ENCODE measurements at regions not wholly inside any gene's neighbourhood (a gene's known extent, or its start where the extent isn't known, plus 50 kb on each side); places are given as distances from the start of the nearest gene placed in this dataset.

DNA sequence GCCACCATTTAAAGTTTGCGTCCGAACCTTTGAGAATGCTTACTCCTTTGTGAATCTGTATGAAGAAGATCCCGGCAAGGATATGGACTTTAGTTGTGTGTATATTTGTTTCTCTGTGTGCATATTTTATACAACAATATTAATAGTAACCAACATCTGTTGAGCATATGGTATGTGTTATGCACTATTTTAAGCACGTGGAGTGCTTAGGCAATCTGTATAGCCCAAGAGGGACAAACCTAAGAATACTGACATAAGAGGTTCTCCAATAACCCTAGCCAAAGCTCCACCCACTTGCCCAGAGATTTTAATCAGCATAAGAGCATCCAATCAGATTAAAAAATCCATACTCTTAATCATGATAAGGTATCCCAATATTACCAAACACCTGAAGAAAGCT lies 92.7 kb downstream of the MAB21L3 start:
- TF ChIP-seq, protein P1, sequence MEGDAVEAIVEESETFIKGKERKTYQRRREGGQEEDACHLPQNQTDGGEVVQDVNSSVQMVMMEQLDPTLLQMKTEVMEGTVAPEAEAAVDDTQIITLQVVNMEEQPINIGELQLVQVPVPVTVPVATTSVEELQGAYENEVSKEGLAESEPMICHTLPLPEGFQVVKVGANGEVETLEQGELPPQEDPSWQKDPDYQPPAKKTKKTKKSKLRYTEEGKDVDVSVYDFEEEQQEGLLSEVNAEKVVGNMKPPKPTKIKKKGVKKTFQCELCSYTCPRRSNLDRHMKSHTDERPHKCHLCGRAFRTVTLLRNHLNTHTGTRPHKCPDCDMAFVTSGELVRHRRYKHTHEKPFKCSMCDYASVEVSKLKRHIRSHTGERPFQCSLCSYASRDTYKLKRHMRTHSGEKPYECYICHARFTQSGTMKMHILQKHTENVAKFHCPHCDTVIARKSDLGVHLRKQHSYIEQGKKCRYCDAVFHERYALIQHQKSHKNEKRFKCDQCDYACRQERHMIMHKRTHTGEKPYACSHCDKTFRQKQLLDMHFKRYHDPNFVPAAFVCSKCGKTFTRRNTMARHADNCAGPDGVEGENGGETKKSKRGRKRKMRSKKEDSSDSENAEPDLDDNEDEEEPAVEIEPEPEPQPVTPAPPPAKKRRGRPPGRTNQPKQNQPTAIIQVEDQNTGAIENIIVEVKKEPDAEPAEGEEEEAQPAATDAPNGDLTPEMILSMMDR (IDR thresholded peaks at IDR 0.05; ENCODE audit: low read length): no peak
- TF ChIP-seq EZH2 (optimal IDR thresholded peaks at IDR 0.05; ENCODE audit: low read depth, low read length) (no peak), EZH2phosphoT487 (IDR thresholded peaks at IDR 0.05; ENCODE audit: low read length) (no peak)
